Erythroblast (primary cell): ENCODE measurements at regions not wholly inside any gene's neighbourhood (a gene's known extent, or its start where the extent isn't known, plus 50 kb on each side); places are given as distances from the start of the nearest gene placed in this dataset.
"Not testable (repeated sequence)": the region's sequence is repeated elsewhere in the genome, so short reads cannot be mapped to it uniquely, and the experiment has no call there.

Source experiments
- DNase-seq, 2 experiments: peaks; one replicate each; lab custom pipeline; 2025; lab: John Stamatoyannopoulos, UW
- GATA1 ChIP-seq: IDR thresholded peaks from 2 replicates; pipeline ENCODE4 v1.6.1; 2011; ENCODE audit warnings: low read depth, mild to moderate bottlenecking, control low read depth, low read length, moderate library complexity
- POLR2A ChIP-seq: IDR thresholded peaks from 2 replicates; pipeline ENCODE4 v1.6.1; 2011; ENCODE audit warnings: mild to moderate bottlenecking, low read length

GRCh38 chr11:23932485-23932898 lies 564.4 kb upstream of the LUZP2 start:
- DNase-seq: no peak
- TF ChIP-seq POLR2A: no peak
- TF ChIP-seq GATA1: no peak

GRCh38 chr11:23933721-23934120 lies 563.1 kb upstream of the LUZP2 start:
- TF ChIP-seq POLR2A: no peak
- TF ChIP-seq GATA1: no peak
- DNase-seq: no peak

GRCh38 chr11:23934671-23935270 lies 562.1 kb upstream of the LUZP2 start:
- DNase-seq: not testable (repeated sequence)

- not testable (repeated sequence) for DNase-seq
Observed at GRCh38 chr11:23942117-23942815, 554.6 kb upstream of the LUZP2 start.

- no peak for DNase-seq
Observed at GRCh38 chr11:23944923-23945322, 551.9 kb upstream of the LUZP2 start.

GRCh38 chr11:23947883-23948282 lies 549.0 kb upstream of the LUZP2 start:
- TF ChIP-seq GATA1 (no peak), POLR2A (no peak)
- DNase-seq: no peak

More at GRCh38 chr11:23944923-23945322, 551.9 kb upstream of the LUZP2 start:
- TF ChIP-seq POLR2A (no peak), GATA1 (no peak)

GRCh38 chr11:23948851-23949250 lies 548.0 kb upstream of the LUZP2 start:
- no peak for DNase-seq
- TF ChIP-seq POLR2A: no peak
- TF ChIP-seq GATA1: no peak

GRCh38 chr11:23953951-23954710 lies 542.7 kb upstream of the LUZP2 start:
- no peak for DNase-seq
- TF ChIP-seq GATA1 (no peak), POLR2A (no peak)

- no peak for TF ChIP-seq GATA1
- TF ChIP-seq POLR2A: no peak
- DNase-seq: no peak
Observed at GRCh38 chr11:23954730-23955129, 542.1 kb upstream of the LUZP2 start.

- no peak for DNase-seq
- no peak for TF ChIP-seq POLR2A
- TF ChIP-seq GATA1: no peak
Observed at GRCh38 chr11:23956586-23956985, 540.3 kb upstream of the LUZP2 start.

- no peak for TF ChIP-seq POLR2A
- TF ChIP-seq GATA1: no peak
- DNase-seq: no peak
Observed at GRCh38 chr11:23957314-23957713, 539.5 kb upstream of the LUZP2 start.

GRCh38 chr11:23959462-23959861 lies 537.4 kb upstream of the LUZP2 start:
- DNase-seq: no peak
- TF ChIP-seq GATA1 (no peak), POLR2A (no peak)

- no peak for TF ChIP-seq POLR2A
Observed at GRCh38 chr11:23961503-23962338, 535.1 kb upstream of the LUZP2 start.

GRCh38 chr11:23973244-23973643 lies 523.6 kb upstream of the LUZP2 start:
- no peak for DNase-seq
- TF ChIP-seq POLR2A (no peak), GATA1 (no peak)

More at GRCh38 chr11:23961503-23962338, 535.1 kb upstream of the LUZP2 start:
- DNase-seq: no peak
